Stimulated activated memory B cell treated with anti-CD40 and anti-IgM and Interleukin-4, amounts not matched to agents 10 μg/mL and 1 μg/mL and 100 μg/mL, for 72 hours (primary cell): ENCODE measurements at regions not wholly inside any gene's neighbourhood (a gene's known extent, or its start where the extent isn't known, plus 50 kb on each side); places are given as distances from the start of the nearest gene placed in this dataset.
A peak's percentile ranks its signal among the peaks of the same experiment; 100 is the strongest.
"Not testable (repeated sequence)": the region's sequence is repeated elsewhere in the genome, so short reads cannot be mapped to it uniquely, and the experiment has no call there.

Experiments used
- ATAC-seq: fragments of 150-1000 bp; cut with Tn5 transposase; 2 replicates; pipeline ENCODE4 v1.10.0; 2021
- H3K27ac Mint-ChIP-seq: one replicate; pipeline ENCODE4 v1.8.0; 2022; ENCODE audit warnings: mild to moderate bottlenecking, mixed read lengths
- H3K27me3 Mint-ChIP-seq: one replicate; pipeline ENCODE4 v1.8.0; 2022; ENCODE audit warnings: mixed read lengths
- H3K36me3 Mint-ChIP-seq: one replicate; pipeline ENCODE4 v1.8.0; 2022; ENCODE audit warnings: mixed read lengths
- H3K4me1 Mint-ChIP-seq: one replicate; pipeline ENCODE4 v1.8.0; 2022; ENCODE audit warnings: mixed read lengths
- H3K4me3 Mint-ChIP-seq: one replicate; pipeline ENCODE4 v1.8.0; 2022; ENCODE audit warnings: mild to moderate bottlenecking, moderate library complexity, mixed read lengths
- H3K9me3 Mint-ChIP-seq: one replicate; pipeline ENCODE4 v1.8.0; 2022; ENCODE audit warnings: mixed read lengths

GRCh38 chr15:38814254-38814653 is 249.6 kb upstream of the RASGRP1 start:
- peaks cover 20% of the 10 kb centered on the region for H3K27me3 Mint-ChIP-seq
- not testable (repeated sequence) for H3K4me1 Mint-ChIP-seq, H3K4me3 Mint-ChIP-seq, H3K36me3 Mint-ChIP-seq, H3K9me3 Mint-ChIP-seq, ATAC-seq, H3K27ac Mint-ChIP-seq

DNA sequence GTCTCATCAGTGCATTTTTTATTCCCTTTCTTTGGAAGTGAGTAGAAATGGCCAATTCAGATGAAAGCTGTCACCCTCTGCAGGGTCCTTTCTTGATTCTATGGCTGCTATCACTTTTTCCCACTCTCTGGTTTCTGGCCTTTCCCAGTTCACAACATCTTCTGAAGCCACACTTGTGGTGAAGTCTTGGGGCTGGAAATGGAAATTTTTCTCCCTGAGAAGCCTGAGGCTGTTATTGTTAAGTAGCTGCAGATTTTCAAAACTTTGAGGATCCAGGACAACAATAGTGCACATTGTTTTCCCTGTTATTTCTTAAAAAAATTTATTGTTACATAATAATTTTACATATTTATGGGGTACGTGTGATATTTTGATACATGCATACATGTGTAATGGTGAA is 250.3 kb upstream of the RASGRP1 start:
- Mint-ChIP-seq H3K27me3 (peaks cover 20% of the 10 kb centered on the region), H3K9me3 (no peaks in the 10 kb centered on the region), H3K27ac (no peak overlapping the region), H3K4me3 (no peak overlapping the region), H3K4me1 (peaks cover 5% of the 10 kb centered on the region), H3K36me3 (no peaks in the 10 kb centered on the region)
- ATAC-seq: no peak

GRCh38 chr15:38817427-38818156 is 253.0 kb upstream of the RASGRP1 start:
- ATAC-seq: peak; percentile 82
- Mint-ChIP-seq H3K27me3 (peaks cover 13% of the 10 kb centered on the region), H3K9me3 (no peaks in the 10 kb centered on the region), H3K36me3 (no peaks in the 10 kb centered on the region), H3K4me1 (peaks cover 5% of the 10 kb centered on the region), H3K4me3 (peak overlapping the region; percentile 24), H3K27ac (no peak overlapping the region)

- Mint-ChIP-seq H3K4me3 (no peak overlapping the region), H3K36me3 (no peaks in the 10 kb centered on the region), H3K4me1 (peaks cover 5% of the 10 kb centered on the region), H3K27me3 (peaks cover 13% of the 10 kb centered on the region), H3K9me3 (no peaks in the 10 kb centered on the region), H3K27ac (no peak overlapping the region)
- no peak for ATAC-seq
Measured at GRCh38 chr15:38818157-38818790, 253.7 kb upstream of the RASGRP1 start.

DNA sequence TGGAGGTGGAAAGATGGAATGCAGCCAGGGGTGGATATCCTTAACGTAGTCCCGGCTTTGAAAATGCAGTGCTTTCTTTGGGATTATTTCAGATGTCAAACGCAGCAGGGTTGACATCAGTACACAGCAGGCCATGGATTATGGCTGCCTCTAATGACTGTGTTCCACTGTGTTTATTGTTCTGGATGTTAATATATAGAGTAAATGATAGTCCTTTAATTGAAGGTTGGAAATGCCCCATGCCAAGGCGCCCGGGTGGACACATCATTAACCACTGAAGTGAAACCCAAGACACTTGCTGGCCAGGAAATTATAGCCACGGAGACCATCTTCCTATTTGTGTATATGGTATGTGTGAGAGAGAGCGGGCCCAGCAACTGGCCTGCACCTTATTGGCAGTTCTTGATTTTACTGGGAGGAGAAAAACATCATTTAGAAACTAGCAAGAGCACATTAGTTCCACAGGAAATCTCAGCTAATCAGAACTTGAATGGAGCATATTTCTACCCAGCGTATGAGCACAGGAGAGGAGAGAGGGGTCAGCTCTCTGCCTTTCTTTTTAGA is 254.9 kb upstream of the RASGRP1 start:
- no peak for ATAC-seq

DNA sequence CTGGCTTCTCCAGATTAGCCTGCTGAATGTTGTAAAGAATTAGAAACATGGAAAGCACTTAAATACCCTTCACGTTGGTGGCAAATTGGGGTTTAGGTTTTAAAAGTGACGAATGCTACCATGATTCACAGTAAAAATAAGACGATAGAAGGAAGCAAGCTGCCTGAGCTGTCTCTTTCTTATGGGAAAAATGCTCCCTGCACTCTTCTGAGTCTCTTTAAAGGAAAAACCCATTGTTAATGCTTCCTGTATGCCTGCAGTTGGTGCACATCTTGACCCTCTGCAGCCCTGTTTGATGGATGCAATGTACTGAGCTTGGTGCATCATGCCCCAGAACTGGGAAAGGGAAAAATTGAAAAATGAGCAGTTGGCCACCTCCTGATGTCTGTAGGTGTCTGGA is 258.6 kb upstream of the RASGRP1 start:
- no peaks in the 10 kb centered on the region for H3K4me1 Mint-ChIP-seq
- H3K9me3 Mint-ChIP-seq: no peaks in the 10 kb centered on the region
- ATAC-seq: no peak
- H3K27me3 Mint-ChIP-seq: peaks cover 14% of the 10 kb centered on the region
- H3K4me3 Mint-ChIP-seq: no peak overlapping the region
- no peaks in the 10 kb centered on the region for H3K36me3 Mint-ChIP-seq
- no peak overlapping the region for H3K27ac Mint-ChIP-seq

More for the DNA sequence above, 254.9 kb upstream of the RASGRP1 start:
- Mint-ChIP-seq H3K27ac (no peak overlapping the region), H3K4me3 (no peak overlapping the region), H3K4me1 (peaks cover 5% of the 10 kb centered on the region), H3K9me3 (no peaks in the 10 kb centered on the region), H3K27me3 (peaks cover 13% of the 10 kb centered on the region), H3K36me3 (no peaks in the 10 kb centered on the region)

DNA sequence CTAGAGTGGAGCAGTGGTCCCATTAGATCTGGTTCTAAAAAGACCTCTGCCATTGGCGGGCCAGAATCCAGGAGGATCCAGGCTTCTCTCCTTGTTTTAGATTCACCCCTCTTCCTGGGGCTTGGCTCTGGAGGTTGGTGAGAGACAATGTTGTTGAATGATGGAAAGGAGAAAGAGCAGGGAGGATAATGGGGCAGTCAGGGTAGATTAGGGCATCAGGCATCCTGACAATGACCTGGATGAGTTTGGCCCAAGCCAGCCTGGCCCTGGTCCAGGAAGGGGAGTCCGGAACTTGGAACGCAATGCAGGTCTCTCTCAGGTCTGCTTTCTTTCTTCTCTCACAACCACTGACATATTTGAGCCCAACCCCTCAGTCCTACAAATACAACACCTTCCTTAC is 260.1 kb upstream of the RASGRP1 start:
- H3K9me3 Mint-ChIP-seq: no peaks in the 10 kb centered on the region
- peaks cover 14% of the 10 kb centered on the region for H3K27me3 Mint-ChIP-seq
- H3K27ac Mint-ChIP-seq: no peak overlapping the region
- H3K36me3 Mint-ChIP-seq: no peaks in the 10 kb centered on the region
- no peak overlapping the region for H3K4me3 Mint-ChIP-seq
- no peak for ATAC-seq
- H3K4me1 Mint-ChIP-seq: no peaks in the 10 kb centered on the region

- no peak overlapping the region for H3K4me3 Mint-ChIP-seq
- H3K36me3 Mint-ChIP-seq: no peaks in the 10 kb centered on the region
- peaks cover 3% of the 10 kb centered on the region for H3K9me3 Mint-ChIP-seq
- peaks cover 14% of the 10 kb centered on the region for H3K27me3 Mint-ChIP-seq
- no peaks in the 10 kb centered on the region for H3K4me1 Mint-ChIP-seq
- H3K27ac Mint-ChIP-seq: no peak overlapping the region
- no peak for ATAC-seq
Measured at GRCh38 chr15:38826880-38827279, 262.3 kb upstream of the RASGRP1 start.

DNA sequence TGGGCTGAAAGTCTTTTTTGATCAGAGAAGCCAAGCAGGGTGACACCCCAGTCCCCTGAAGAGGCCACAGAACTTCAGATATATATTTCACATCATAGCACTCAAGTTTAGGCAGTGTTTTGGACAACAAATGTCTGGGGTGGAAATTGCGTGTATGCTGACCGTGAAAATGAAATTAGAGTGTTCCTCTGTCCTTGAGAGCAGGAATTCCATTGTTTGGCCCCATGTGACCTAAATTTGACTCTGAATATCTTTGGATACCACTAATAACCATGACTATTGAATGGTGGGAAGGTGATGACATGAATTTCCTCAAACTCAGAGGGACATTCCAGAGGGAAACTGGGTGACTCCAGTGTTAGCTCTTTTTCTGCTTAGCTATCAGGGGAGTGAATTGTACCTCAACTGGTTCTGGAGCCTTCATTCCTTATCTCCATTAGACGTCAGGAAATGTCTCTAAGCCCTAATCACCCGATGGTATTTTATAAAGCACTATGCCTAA is 263.5 kb upstream of the RASGRP1 start:
- no peak for ATAC-seq
- Mint-ChIP-seq H3K27me3 (peaks cover 14% of the 10 kb centered on the region), H3K9me3 (peaks cover 6% of the 10 kb centered on the region), H3K4me3 (no peak overlapping the region), H3K36me3 (no peaks in the 10 kb centered on the region), H3K27ac (no peak overlapping the region), H3K4me1 (no peaks in the 10 kb centered on the region)

GRCh38 chr15:38829086-38829485 is 264.5 kb upstream of the RASGRP1 start:
- Mint-ChIP-seq H3K4me1 (no peaks in the 10 kb centered on the region), H3K36me3 (no peaks in the 10 kb centered on the region), H3K27ac (no peak overlapping the region), H3K4me3 (no peak overlapping the region), H3K9me3 (peaks cover 14% of the 10 kb centered on the region), H3K27me3 (peaks cover 14% of the 10 kb centered on the region)
- ATAC-seq: no peak

- ATAC-seq: no peak
- Mint-ChIP-seq H3K9me3 (peaks cover 4% of the 10 kb centered on the region), H3K4me1 (no peaks in the 10 kb centered on the region), H3K36me3 (no peaks in the 10 kb centered on the region), H3K27me3 (peaks cover 21% of the 10 kb centered on the region), H3K4me3 (no peak overlapping the region), H3K27ac (no peak overlapping the region)
Measured at GRCh38 chr15:38842226-38842625, 277.6 kb upstream of the RASGRP1 start.

DNA sequence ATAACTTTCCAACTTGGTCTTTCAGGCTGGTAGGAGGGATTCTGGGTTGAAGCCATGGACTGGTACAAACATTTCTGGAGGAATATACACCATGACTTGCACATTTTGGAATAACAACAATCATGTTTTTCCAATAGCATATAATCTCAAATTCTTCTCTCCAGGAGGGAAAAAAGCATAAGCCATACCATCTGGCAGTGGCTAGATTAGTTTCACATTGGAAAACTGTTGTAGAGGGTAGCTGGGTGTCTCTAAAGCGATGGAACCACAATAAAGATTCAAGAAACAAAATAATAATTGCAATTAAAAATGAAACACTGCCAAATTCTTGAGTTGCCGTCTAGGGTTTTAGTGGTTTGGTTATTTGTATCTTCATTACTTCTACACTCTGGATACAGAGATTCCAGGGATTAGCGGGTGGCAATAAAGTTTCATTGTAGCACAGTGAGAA is 278.5 kb upstream of the RASGRP1 start:
- Mint-ChIP-seq H3K4me1 (no peaks in the 10 kb centered on the region), H3K9me3 (peaks cover 4% of the 10 kb centered on the region), H3K27ac (no peak overlapping the region), H3K27me3 (peaks cover 21% of the 10 kb centered on the region), H3K4me3 (no peak overlapping the region), H3K36me3 (no peaks in the 10 kb centered on the region)
- ATAC-seq: no peak

DNA sequence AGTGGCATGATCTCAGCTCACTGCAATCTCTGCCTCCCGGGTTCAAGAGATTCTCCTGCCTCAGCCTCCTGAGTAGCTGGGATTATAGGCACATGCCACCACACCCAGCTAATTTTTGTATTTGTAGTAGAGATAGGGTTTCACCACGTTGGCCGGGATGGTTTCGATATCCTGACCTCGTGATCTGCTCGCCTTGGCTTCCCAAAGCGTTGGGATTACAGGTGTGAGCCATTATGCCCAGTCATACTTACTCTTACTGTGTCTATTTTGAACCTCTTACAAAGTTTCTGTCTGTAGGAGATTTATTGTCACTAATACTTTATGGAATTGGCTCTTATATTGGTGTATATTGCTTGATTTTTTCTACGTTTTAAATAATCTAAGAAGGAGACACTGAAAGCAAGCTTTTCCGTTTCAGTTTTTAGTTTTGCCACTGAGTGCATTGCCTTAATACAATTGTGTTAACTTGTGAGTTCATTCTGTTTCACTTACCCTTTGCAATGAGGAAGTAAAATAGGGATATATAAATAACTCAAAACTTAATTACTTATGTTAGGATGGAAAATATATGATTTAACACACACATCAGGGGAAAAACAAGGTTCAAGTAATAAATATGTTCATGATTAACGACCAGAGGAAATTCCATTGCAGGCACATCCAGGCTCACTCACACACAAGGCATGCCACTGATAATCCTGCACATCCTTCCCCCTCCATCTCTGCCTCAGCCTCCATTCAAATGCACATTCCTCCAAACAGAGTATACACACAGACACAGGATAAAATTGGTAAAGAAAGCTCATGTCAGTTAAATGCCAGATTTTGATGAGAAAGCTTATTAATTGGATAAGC is 279.3 kb upstream of the RASGRP1 start:
- no peaks in the 10 kb centered on the region for H3K36me3 Mint-ChIP-seq
- no peak overlapping the region for H3K27ac Mint-ChIP-seq
- peaks cover 22% of the 10 kb centered on the region for H3K27me3 Mint-ChIP-seq
- ATAC-seq: no peak
- H3K4me1 Mint-ChIP-seq: no peaks in the 10 kb centered on the region
- H3K4me3 Mint-ChIP-seq: no peak overlapping the region
- H3K9me3 Mint-ChIP-seq: peaks cover 4% of the 10 kb centered on the region

- peaks cover 4% of the 10 kb centered on the region for H3K9me3 Mint-ChIP-seq
- ATAC-seq: no peak
- no peaks in the 10 kb centered on the region for H3K4me1 Mint-ChIP-seq
- no peaks in the 10 kb centered on the region for H3K36me3 Mint-ChIP-seq
- no peak overlapping the region for H3K4me3 Mint-ChIP-seq
- no peak overlapping the region for H3K27ac Mint-ChIP-seq
- H3K27me3 Mint-ChIP-seq: peaks cover 30% of the 10 kb centered on the region
Measured at GRCh38 chr15:38844736-38845135, 280.1 kb upstream of the RASGRP1 start.

GRCh38 chr15:38846346-38846745 is 281.7 kb upstream of the RASGRP1 start:
- Mint-ChIP-seq H3K36me3 (no peaks in the 10 kb centered on the region), H3K4me3 (no peak overlapping the region), H3K27me3 (peaks cover 22% of the 10 kb centered on the region), H3K4me1 (no peaks in the 10 kb centered on the region), H3K9me3 (no peaks in the 10 kb centered on the region), H3K27ac (no peak overlapping the region)
- ATAC-seq: no peak
